H1 (cell line): ENCODE measurements at regions not wholly inside any gene's neighbourhood (a gene's known extent, or its start where the extent isn't known, plus 50 kb on each side); places are given as distances from the start of the nearest gene placed in this dataset.

Source experiments
- ATF3 ChIP-seq: IDR thresholded peaks from 2 replicates; pipeline ENCODE4 v1.6.1; 2011; ENCODE audit warnings: low read depth, mild to moderate bottlenecking, low read length; ENCODE audit not compliant: insufficient read depth
- CTCF ChIP-seq, 3 experiments: IDR thresholded peaks; 1 replicate in 2 of 3; 2 replicates in 1 of 3; pipeline versions ENCODE4 v1.5.1 to v1.6.1; 2011; ENCODE audit warnings: low read length in 3 of 3, mild to moderate bottlenecking in 3 of 3, inconsistent platforms in 2 of 3, low read depth in 1 of 3, moderate library complexity in 1 of 3; ENCODE audit not compliant: insufficient read depth in 1 of 3; ENCODE audit errors: control extremely low read depth in 1 of 3
- HDAC2 ChIP-seq, 2 experiments: fragments of 300-600 bp in 1 of 2; sonication (generic) in 1 of 2; IDR thresholded peaks; 2 replicates each; pipeline ENCODE4 v1.6.1; 2011 to 2012; ENCODE audit warnings: low read depth in 2 of 2, low read length in 2 of 2, mild to moderate bottlenecking in 2 of 2, moderate library complexity in 2 of 2, borderline replicate concordance in 1 of 2, inconsistent platforms in 1 of 2
- JUND ChIP-seq: IDR thresholded peaks from 2 replicates; pipeline ENCODE4 v1.6.1; 2011; ENCODE audit warnings: mild to moderate bottlenecking, improper control_type of control experiment, low read length
- KDM1A ChIP-seq: fragments of 200-600, 300-600 bp; sonication (generic); IDR thresholded peaks from 2 replicates; pipeline ENCODE4 v1.7.1; 2016; ENCODE audit warnings: mild to moderate bottlenecking, low read length, borderline replicate concordance
- MAX ChIP-seq: IDR thresholded peaks from 2 replicates; pipeline ENCODE4 v1.6.1; 2012; ENCODE audit warnings: inconsistent platforms
- POLR2A ChIP-seq, 2 experiments: IDR thresholded peaks; 1 replicate in 1 of 2; 2 replicates in 1 of 2; pipeline ENCODE4 v1.6.1; 2011; ENCODE audit warnings: low read depth in 2 of 2, low read length in 2 of 2, mild to moderate bottlenecking in 2 of 2; ENCODE audit errors: control extremely low read depth in 1 of 2
- POLR2AphosphoS5 ChIP-seq: IDR thresholded peaks from 2 replicates; pipeline ENCODE4 v1.6.1; 2011; ENCODE audit warnings: low read depth, low read length
- RAD21 ChIP-seq, 2 experiments: IDR thresholded peaks in 1 of 2; conservative IDR thresholded peaks in 1 of 2; 2 replicates each; pipeline ENCODE4 v1.6.1; 2011; ENCODE audit warnings: low read depth in 2 of 2, low read length in 2 of 2, improper control_type of control experiment in 1 of 2, inconsistent platforms in 1 of 2, mild to moderate bottlenecking in 1 of 2, moderate library complexity in 1 of 2
- RFX5 ChIP-seq: IDR thresholded peaks from 2 replicates; pipeline ENCODE4 v1.6.1; 2011; ENCODE audit warnings: low read depth, low read length, improper control_type of control experiment, borderline replicate concordance
- TAF1 ChIP-seq: IDR thresholded peaks from 2 replicates; pipeline ENCODE4 v1.6.1; 2011; ENCODE audit warnings: mild to moderate bottlenecking, low read depth, low read length
- USF2 ChIP-seq: IDR thresholded peaks from 2 replicates; pipeline ENCODE4 v1.6.1; 2011; ENCODE audit warnings: low read length, improper control_type of control experiment
- ZNF274 ChIP-seq: IDR thresholded peaks from 2 replicates; pipeline ENCODE4 v1.7.0; 2012; ENCODE audit warnings: low read length, borderline replicate concordance; ENCODE audit errors: extremely low read depth

- no peak for TF ChIP-seq RFX5
- TF ChIP-seq POLR2A (IDR thresholded peaks at IDR 0.05; ENCODE audit: control extremely low read depth in 1 of 2, low read depth in 2 of 2, low read length in 2 of 2), result no peak
- no peak for TF ChIP-seq ATF3
- TF ChIP-seq CTCF (IDR thresholded peaks at IDR 0.05; ENCODE audit: control extremely low read depth in 1 of 3, insufficient read depth in 1 of 3, low read depth in 1 of 3, low read length in 3 of 3), result no peak
- no peak for TF ChIP-seq HDAC2 (IDR thresholded peaks at IDR 0.05; ENCODE audit: borderline replicate concordance in 1 of 2, low read depth in 2 of 2, low read length in 2 of 2)
- TF ChIP-seq TAF1, result no peak
- TF ChIP-seq KDM1A, result no peak
- TF ChIP-seq ZNF274, result no peak
- TF ChIP-seq POLR2AphosphoS5, result no peak
- TF ChIP-seq JUND, result no peak
- no peak for TF ChIP-seq MAX
- no peak for TF ChIP-seq USF2
- TF ChIP-seq RAD21 (IDR thresholded peaks at IDR 0.05 in 1 of 2, conservative IDR thresholded peaks at IDR 0.05 in 1 of 2; ENCODE audit: low read depth in 2 of 2, low read length in 2 of 2), result no peak
Measured at GRCh38 chr2:222760301-222760897, 88.9 kb downstream of the MOGAT1 start.
